ENCODE measurements at regions not wholly inside any gene's neighbourhood (a gene's known extent, or its start where the extent isn't known, plus 50 kb on each side); places are given as distances from the start of the nearest gene placed in this dataset.

GRCh38 chr4:61068745-61069144, 131.4 kb upstream of the ADGRL3 start:
- H3K27me3 ChIP-seq (ENCODE audit: control insufficient read depth in 1 of 2, insufficient read depth in 2 of 2, low read length in 2 of 2): no peaks in the 10 kb centered on the region
- in situ Hi-C loops (cut with HindIII; ENCODE audit: extremely low pct_ligation_motif_present, low pct_unique_long_range_greater_than_20kb) (no loop called here), intact Hi-C loops (cut with micrococcal nuclease; ENCODE audit: unreplicated experiment) (no loop called here)
- H3K9me3 ChIP-seq (ENCODE audit: low read length): no peaks in the 10 kb centered on the region
- H3K36me3 ChIP-seq (replicated peaks in 1 of 2; ENCODE audit: control insufficient read depth in 1 of 2, insufficient read depth in 2 of 2, low read length in 2 of 2): no peaks in the 10 kb centered on the region
- no peak overlapping the region for H3K27ac ChIP-seq (ENCODE audit: extremely low read length, insufficient read depth, low read length)
- no peaks in the 10 kb centered on the region for H3K79me2 ChIP-seq (ENCODE audit: insufficient read depth, low read length)
- H3K9ac ChIP-seq (ENCODE audit: insufficient read depth, low read depth, low read length): no peak overlapping the region
- H3K4me2 ChIP-seq (ENCODE audit: low read depth, low read length): no peak overlapping the region
- DNase-seq (ENCODE audit: low spot score) (no peak), FAIRE-seq (no peak), ATAC-seq (no peak)
- ChIA-PET POLR2A (no interaction called here), CTCF (ENCODE audit: low intra/inter-chr PET ratio, low total read pairs) (no interaction called here)
- 4% methylated on average over 3 of the region's 5 CpGs for WGBS (ENCODE audit: low lambda C conversion rate)
- TF ChIP-seq STAG1 (CRISPR knock-in tag; IDR thresholded peaks at IDR 0.05) (no peak), CENPX (CRISPR knock-in tag; IDR thresholded peaks at IDR 0.05) (no peak), ZNF343 (CRISPR knock-in tag; IDR thresholded peaks at IDR 0.05) (no peak), E2F5 (CRISPR knock-in tag; conservative IDR thresholded peaks at IDR 0.05) (no peak), ZBTB39 (CRISPR knock-in tag; IDR thresholded peaks at IDR 0.05) (no peak), KIAA2018 (CRISPR knock-in tag; IDR thresholded peaks at IDR 0.05; ENCODE audit: borderline replicate concordance) (no peak), TOPORS (CRISPR knock-in tag; IDR thresholded peaks at IDR 0.05) (no peak), BRF2 (CRISPR knock-in tag; IDR thresholded peaks at IDR 0.05) (no peak)
- H2AFZ ChIP-seq (ENCODE audit: low read length): no peak overlapping the region
- no peak overlapping the region for H3K4me3 ChIP-seq (replicated peaks in 1 of 3; ENCODE audit: insufficient read depth in 1 of 3, low read depth in 2 of 3, low read length in 3 of 3)
- BruUV-seq (replicated peaks): no TSS peak
- H4K20me1 ChIP-seq (ENCODE audit: insufficient read depth, low read length): no peaks in the 10 kb centered on the region
- no peaks in the 10 kb centered on the region for H3K4me1 ChIP-seq (ENCODE audit: insufficient read depth, low read length)
